Posterior vena cava (tissue), 2 donors: ENCODE measurements at regions not wholly inside any gene's neighbourhood (a gene's known extent, or its start where the extent isn't known, plus 50 kb on each side); places are given as distances from the start of the nearest gene placed in this dataset.
A peak's percentile ranks its signal among the peaks of the same experiment; 100 is the strongest.
"Not testable (repeated sequence)": the region's sequence is repeated elsewhere in the genome, so short reads cannot be mapped to it uniquely, and the experiment has no call there.

ENCODE experiments used
- DNase-seq: peaks from one replicate; pipeline ENCODE4 v3.0.0-alpha.2; 2020; ENCODE audit warnings: low spot score
- intact Hi-C, 2 donors: fragments of 100-400 bp; cut with DNase I; formaldehyde crosslinking; loops; one replicate each; pipeline versions ENCODE4 v1.14.1 to v1.14.2; 2022 to 2023
- donor health status: DM: yes; HTN: yes; CAD: no.
- donor health status: DM: yes; HTN: yes; CAD: no.

DNA sequence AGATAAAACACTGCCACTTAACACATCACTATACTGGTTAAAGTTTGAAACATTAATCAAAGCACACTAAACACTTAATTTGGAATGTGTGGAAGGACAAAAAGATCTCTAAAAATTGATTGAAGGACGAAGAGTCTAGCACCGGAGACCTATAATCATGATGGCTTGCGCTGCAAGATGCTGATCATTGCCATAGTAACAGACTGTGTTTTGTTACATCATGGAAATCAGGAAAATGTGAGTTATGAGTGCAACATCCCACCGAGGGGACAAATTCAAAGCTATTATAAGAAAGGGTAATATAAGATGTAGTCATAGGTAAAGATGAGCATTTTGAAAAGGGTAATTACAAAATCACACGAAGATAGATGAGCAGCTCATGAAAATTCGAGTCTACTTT is 278.8 kb upstream of the CTNND2 start:
- intact Hi-C loops: no loop called here
- DNase-seq: no peak

DNA sequence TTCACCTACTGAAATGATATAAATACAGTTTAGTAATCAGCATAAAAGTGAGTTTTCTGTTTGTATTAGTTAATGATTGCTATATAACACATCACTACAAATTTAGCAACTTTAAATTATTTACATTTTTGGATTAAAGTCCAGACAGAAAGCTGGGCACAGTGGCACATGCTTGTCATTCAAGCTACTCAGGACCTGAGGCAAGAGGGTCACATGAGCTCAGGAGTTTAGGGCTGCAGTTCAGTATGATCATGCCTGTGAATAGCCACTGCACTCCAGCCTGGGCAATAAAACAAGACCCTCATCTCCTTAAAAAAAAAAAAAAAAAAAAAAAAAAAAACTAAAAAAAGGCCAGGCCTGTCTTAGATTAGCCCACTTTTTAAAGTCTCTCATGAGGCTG is 273.6 kb upstream of the CTNND2 start:
- intact Hi-C loops: loop anchor here in 1 of 2 donors (5.0 kb wide), 1 partner anchor 1349 kb away; no protein-coding TSS in a partner anchor
- DNase-seq: no peak

GRCh38 chr5:12177225-12177624 is 273.0 kb upstream of the CTNND2 start:
- DNase-seq: no peak
- intact Hi-C loops: loop anchor here in 1 of 2 donors (5.0 kb wide), 1 partner anchor 1350 kb away; no protein-coding TSS in a partner anchor

DNA sequence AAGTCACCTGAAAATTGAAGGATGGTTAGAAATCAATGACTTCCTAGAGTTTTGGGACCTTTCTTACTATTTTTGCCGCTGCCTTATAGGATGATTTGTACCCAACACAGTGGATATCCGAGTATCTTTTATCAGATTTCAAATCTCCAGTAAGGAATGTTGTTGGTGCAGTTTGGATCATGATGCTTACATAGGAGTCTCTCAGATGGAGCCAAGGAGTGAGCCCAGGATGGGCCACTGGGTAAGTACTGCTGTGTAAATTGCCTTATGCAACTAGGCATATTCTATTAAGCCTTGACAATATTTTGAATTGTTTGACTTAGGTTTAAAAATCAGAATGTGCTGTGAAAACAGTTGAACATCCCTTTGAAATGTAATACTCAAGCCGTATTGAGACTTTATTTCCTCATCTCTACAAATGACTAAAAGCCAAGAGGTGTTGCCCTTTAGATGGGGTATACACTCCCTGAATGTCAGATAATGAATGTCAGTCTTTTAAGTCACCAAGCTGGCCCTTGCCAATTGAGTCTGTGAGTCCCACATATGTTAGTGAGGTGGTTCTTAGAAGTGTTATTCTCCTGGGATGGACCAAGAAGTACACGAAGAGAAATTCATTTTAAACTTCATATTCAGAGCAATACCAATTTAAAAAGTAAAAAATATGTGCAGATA is 271.8 kb upstream of the CTNND2 start:
- intact Hi-C loops: loop anchor here in 1 of 2 donors (5.0 kb wide), 1 partner anchor 1351 kb away; no protein-coding TSS in a partner anchor
- no peak for DNase-seq

DNA sequence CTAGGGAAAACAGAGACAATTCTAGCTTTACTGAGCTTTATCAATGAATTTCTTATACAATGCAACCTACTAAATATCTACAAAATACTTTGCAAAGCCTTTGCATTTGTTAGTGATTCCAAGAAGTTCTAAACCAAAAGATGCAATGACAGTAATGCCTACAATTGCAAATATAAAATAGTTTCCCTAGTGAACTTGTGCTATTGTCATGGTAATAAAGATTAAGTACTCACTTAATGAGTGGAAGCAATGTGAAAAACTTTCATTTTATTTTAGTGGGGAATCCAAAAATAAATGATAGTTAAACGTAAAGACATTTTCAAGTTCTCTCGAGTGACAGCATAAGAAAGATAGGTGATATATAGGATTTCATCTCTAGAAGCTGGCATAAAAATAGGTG is 270.5 kb upstream of the CTNND2 start:
- intact Hi-C loops: loop anchor here in 1 of 2 donors (5.0 kb wide), 1 partner anchor 1353 kb away; no protein-coding TSS in a partner anchor
- no peak for DNase-seq

DNA sequence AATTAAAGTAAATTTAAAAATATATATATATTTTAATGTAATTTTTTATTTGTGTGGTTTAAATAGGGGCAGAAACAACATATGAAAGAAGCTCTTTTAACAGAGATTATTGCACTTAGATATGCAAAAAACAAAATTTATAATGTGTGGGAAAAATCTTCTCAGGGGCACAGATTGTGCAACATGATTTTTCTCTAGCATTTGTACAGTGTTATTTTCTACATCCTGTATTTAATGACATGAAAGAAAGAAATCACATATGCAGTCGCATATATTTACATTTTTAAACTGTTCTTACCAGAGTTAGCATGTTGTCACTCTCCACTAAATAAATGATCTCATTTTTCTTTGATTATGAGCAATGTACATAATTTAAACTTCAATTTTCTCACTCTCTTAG is 265.3 kb upstream of the CTNND2 start:
- intact Hi-C loops: no loop called here
- no peak for DNase-seq

DNA sequence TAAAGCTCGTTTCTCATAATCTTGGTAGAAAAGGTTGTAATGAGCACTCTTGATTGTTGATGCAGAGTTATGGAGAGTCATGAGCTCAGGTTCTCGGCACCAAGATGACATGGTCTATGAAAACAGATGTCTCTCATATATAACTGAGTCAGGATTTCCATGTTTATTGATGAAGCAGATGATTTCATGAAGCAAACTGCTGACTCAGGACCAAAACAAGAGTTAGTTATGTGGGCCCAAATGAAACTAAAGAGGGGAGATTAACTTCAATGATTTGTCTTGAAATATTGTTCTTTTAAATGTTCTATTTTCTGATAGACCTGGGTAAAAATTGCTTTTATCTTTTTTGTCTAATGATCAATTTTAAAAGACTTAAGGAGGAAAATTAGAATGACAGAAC is 258.6 kb upstream of the CTNND2 start:
- intact Hi-C loops: no loop called here
- DNase-seq: no peak

GRCh38 chr5:12147513-12147912 is 243.3 kb upstream of the CTNND2 start:
- intact Hi-C loops: no loop called here
- no peak for DNase-seq

DNA sequence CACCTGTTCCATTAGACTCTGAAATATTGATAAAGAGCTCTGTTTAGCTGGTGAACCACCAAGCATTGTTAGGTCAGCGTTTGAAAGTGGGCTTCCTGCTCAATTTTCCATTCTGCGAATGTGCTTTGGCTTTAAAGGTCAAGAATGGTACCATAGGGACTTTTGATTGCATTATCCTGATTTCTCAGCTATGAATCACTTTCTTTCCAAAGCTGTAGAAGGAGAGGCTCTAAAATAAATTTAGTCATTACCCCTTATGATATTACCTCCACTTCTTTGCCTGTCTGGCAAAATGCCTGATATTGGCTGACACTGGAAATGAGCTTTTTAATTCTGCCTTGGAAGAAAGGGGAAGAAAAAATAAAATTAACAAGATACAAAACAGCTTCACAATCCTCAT is 237.2 kb upstream of the CTNND2 start:
- intact Hi-C loops: no loop called here
- DNase-seq: no peak

DNA sequence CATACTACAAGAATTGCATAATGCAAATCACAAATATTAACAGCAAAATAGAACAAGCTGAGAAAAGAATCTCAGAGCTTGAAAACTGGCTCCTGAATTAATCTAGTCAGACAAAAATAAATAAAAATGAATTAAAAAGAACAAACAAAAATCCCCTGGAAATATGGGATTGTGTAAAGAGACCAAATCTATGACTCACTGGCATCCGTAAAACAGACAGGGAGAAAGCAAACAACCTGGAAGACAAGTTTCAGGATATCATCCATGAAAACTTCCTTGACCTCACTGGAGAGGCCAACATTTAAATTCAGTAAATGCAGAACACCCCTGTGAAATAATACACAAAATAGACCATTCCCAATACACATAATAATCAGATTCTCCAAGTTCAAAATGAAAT is 229.3 kb upstream of the CTNND2 start:
- DNase-seq: no peak
- intact Hi-C loops: no loop called here

DNA sequence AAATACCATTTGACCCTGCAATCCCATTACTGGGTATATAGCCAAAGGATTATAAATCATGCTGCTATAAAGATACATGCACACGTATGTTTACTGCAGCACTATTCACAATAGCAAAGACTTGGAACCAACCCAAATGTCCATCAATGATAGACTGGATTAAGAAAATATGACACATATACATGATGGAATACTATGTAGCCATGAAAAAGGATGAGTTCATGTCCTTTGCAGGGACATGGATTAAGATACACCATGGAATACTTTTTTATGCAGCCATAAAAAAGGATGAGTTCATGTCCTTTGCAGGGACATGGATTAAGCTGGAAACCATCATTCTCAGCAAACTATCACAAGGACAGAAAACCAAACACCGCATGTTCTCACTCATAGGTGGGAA is 226.8 kb upstream of the CTNND2 start:
- intact Hi-C loops, DNase-seq: not testable (repeated sequence)

GRCh38 chr5:12125895-12126294 is 221.6 kb upstream of the CTNND2 start:
- peak; percentile 65 for DNase-seq
- intact Hi-C loops: no loop called here

GRCh38 chr5:12119657-12120056 is 215.4 kb upstream of the CTNND2 start:
- DNase-seq: no peak
- intact Hi-C loops: no loop called here

DNA sequence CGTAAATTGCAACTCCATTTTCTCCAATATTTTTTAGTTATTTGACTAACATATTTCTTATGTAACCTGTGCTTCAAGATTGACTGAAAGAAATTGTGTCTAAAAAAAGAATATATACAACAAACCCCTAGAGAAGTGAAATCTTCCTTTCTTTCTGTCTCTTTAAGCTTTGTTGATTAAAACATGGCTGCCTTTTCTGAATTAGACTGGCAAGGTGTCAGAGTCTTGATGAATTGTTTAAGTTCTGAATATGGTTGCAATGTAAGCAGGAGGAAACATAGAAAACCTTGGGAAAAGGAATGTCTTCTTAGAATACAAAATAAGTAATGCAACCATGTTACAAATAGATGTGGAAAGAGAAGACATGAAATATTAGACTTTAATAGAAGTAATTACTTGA is 209.8 kb upstream of the CTNND2 start:
- intact Hi-C loops: no loop called here
- no peak for DNase-seq

- DNase-seq: no peak
- intact Hi-C loops: no loop called here
Observed at GRCh38 chr5:12113062-12113461, 208.8 kb upstream of the CTNND2 start.

DNA sequence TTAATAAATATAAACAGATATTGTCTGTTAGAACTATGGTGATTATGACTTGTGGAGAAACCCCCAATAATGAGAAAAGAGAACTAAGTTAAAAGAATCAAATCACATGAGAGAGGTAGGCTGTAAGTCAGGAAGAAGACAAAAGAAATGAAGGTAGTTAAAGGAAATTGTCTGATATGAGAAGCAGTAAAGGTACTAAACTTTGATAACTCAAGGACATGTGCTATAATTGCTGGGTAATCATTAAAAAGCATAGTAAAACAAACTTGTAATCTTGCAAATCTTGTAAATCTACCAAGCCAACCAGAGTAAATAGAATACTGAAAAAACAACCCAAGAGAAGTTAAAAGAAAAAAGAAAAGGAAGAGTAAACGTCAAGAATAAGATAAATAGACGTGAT is 207.0 kb upstream of the CTNND2 start:
- DNase-seq: no peak
- intact Hi-C loops: no loop called here

GRCh38 chr5:12110629-12111028 is 206.4 kb upstream of the CTNND2 start:
- DNase-seq: no peak
- intact Hi-C loops: no loop called here

DNA sequence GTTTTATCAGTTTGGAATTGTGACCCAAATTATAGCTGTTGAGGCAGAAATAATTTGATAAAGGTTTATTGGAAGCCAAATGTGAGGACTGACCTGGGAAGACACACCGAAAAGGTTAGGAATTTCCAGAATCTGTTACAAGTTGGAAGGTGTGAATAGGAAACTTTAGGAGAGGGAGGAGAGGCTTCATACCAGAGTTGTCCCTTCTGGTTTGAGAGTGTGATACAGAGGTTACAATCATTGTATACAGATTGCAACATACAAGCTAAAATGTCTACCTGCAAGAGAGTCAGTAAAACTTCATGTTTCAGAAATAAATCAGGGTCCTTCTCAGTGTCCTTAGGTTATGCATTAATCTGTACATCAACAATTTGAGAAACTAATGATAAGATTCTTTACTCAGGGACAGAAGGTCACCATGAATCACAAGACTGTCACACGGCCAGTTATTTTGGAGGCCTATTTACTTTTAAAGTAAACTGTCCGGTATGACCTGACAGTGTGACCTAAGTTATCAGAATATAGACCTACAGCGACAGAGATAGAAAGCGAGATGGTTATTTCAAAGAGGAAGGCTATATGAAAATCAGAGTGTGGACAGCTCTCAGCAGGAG is 204.9 kb upstream of the CTNND2 start:
- intact Hi-C loops: no loop called here
- no peak for DNase-seq

- no peak for DNase-seq
- intact Hi-C loops: no loop called here
Observed at GRCh38 chr5:12102151-12102550, 197.9 kb upstream of the CTNND2 start.

GRCh38 chr5:12100542-12100941 is 196.3 kb upstream of the CTNND2 start:
- intact Hi-C loops: no loop called here
- DNase-seq: no peak

GRCh38 chr5:12099296-12099695 is 195.1 kb upstream of the CTNND2 start:
- intact Hi-C loops: no loop called here
- DNase-seq: no peak
